MM.1S (cell line): ENCODE measurements at regions not wholly inside any gene's neighbourhood (a gene's known extent, or its start where the extent isn't known, plus 50 kb on each side); places are given as distances from the start of the nearest gene placed in this dataset.

ENCODE experiments used
- EZH2 ChIP-seq: fragments of 300-600 bp; sonication (generic); optimal IDR thresholded peaks from 2 replicates; pipeline ENCODE3; 2017; ENCODE audit warnings: low read depth, mild to moderate bottlenecking, antibody characterized with exemption, low read length, mixed read lengths
- TF ChIP-seq, protein P1 (sequence below): fragments of 300-600 bp; sonication (generic); IDR thresholded peaks from 2 replicates; pipeline ENCODE4 v1.5.1; 2016; ENCODE audit warnings: antibody characterized with exemption, low read length, mixed read lengths

DNA sequence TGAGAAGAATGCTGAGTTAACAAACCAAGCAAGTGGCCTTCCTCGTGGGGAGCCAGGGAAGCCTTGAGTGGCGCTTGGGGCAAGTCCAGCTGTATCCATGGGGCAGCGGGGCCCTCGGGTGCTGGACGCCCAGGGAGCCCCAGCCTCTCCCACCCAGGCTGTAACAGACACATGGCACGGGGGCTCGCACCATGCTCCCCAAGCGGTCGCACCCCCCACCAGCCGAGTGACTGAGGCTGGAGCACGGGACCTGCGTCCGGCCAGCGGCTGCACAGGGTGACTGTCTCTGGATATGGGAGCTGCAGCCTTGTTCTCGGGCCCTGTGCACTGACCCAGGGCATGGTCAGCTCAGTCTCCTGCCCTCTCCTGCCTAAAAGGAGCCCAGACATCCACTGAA, 53.9 kb upstream of the ACTRT2 start:
- TF ChIP-seq, protein P1, sequence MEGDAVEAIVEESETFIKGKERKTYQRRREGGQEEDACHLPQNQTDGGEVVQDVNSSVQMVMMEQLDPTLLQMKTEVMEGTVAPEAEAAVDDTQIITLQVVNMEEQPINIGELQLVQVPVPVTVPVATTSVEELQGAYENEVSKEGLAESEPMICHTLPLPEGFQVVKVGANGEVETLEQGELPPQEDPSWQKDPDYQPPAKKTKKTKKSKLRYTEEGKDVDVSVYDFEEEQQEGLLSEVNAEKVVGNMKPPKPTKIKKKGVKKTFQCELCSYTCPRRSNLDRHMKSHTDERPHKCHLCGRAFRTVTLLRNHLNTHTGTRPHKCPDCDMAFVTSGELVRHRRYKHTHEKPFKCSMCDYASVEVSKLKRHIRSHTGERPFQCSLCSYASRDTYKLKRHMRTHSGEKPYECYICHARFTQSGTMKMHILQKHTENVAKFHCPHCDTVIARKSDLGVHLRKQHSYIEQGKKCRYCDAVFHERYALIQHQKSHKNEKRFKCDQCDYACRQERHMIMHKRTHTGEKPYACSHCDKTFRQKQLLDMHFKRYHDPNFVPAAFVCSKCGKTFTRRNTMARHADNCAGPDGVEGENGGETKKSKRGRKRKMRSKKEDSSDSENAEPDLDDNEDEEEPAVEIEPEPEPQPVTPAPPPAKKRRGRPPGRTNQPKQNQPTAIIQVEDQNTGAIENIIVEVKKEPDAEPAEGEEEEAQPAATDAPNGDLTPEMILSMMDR: no peak
- no peak for TF ChIP-seq EZH2
